ENCODE measurements at regions not wholly inside any gene's neighbourhood (a gene's known extent, or its start where the extent isn't known, plus 50 kb on each side); places are given as distances from the start of the nearest gene placed in this dataset.
"Not testable (repeated sequence)": the region's sequence is repeated elsewhere in the genome, so short reads cannot be mapped to it uniquely, and the experiment has no call there.

DNA sequence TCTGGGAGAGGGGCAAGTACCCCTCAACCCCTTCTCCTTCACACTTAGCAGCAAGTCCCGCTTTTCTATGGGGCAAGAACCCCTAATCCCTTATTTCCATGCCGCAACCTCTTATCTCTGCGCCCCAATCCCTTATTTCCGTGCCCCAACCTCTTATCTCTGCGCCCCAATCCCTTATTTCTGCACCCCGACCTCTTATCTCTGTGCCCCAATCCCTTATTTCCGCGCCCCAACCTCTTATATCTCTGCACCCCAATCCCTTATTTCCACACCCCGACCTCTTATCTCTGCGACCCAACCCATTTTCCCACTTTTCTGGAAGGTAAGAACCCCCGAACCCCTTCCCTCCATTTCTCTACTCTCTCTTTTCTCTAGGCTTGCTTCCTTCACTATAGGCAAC, 95.6 kb upstream of the RAB4A start:
- not testable (repeated sequence) for TF ChIP-seq CTCF (IDR thresholded peaks at IDR 0.05); TCF7L2 (IDR thresholded peaks at IDR 0.05; ENCODE audit: low read depth, low read length)

Data from Panc1 (cell line).